NCI-H146 (cell line): ENCODE measurements at regions not wholly inside any gene's neighbourhood (a gene's known extent, or its start where the extent isn't known, plus 50 kb on each side); places are given as distances from the start of the nearest gene placed in this dataset.

Experiments
- DNase-seq: peaks from one replicate; lab custom pipeline; 2025; lab: John Stamatoyannopoulos, UW

DNA sequence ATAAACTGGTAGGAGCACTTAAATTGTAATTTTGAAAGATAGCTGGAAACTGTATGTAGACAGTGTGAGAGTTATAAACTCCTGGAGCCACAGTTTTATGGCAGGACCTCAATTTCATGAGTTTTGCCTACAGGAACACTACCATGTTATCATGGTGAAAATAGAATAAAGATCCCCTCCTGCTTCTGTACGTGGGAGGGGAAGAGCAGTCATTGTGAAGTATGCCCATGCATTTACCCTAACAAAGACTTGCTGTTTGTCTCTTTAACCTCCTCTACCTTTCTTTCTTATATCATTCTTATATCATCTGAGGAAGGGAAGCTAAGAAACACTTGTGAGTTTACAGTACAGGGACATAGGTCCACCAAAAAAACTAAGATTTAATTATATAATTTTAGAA is 327.0 kb downstream of the PCDH10 start:
- no peak for DNase-seq

- no peak for DNase-seq
Measured at GRCh38 chr4:133474501-133474900, 325.4 kb downstream of the PCDH10 start.

DNA sequence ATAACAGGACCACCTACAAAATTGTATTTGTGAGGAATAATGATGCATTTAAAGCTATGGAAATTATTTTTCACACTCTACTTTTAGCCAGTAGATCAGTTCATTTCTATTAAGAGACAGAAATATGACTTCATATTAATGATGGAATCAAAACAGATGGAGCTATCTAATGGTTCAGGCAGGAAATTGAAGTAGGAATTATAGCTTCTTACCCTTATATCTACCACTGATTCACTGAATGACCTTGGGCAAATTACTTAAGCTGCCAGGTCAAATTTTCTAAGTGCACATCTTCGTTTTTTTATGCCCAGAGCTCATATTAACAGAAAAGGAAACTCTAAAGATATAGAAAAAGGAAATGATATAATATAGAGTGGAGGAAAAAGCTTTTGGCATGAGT is 323.1 kb downstream of the PCDH10 start:
- DNase-seq = no peak

GRCh38 chr4:133467290-133467947 is 318.3 kb downstream of the PCDH10 start:
- DNase-seq = no peak

- no peak for DNase-seq
Measured at GRCh38 chr4:133465022-133465421, 315.9 kb downstream of the PCDH10 start.

GRCh38 chr4:133464311-133464710 is 315.2 kb downstream of the PCDH10 start:
- DNase-seq = no peak

- no peak for DNase-seq
Measured at GRCh38 chr4:133452678-133453077, 303.6 kb downstream of the PCDH10 start.

GRCh38 chr4:133450813-133451212 is 301.7 kb downstream of the PCDH10 start:
- no peak for DNase-seq

GRCh38 chr4:133440404-133440803 is 291.3 kb downstream of the PCDH10 start:
- no peak for DNase-seq

GRCh38 chr4:133439830-133440229 is 290.7 kb downstream of the PCDH10 start:
- DNase-seq = no peak

- DNase-seq = no peak
Measured at GRCh38 chr4:133424605-133425004, 275.5 kb downstream of the PCDH10 start.

- no peak for DNase-seq
Measured at GRCh38 chr4:133403913-133404312, 254.8 kb downstream of the PCDH10 start.

GRCh38 chr4:133402616-133403015 is 253.5 kb downstream of the PCDH10 start:
- DNase-seq = no peak

GRCh38 chr4:133394971-133395627 is 246.0 kb downstream of the PCDH10 start:
- DNase-seq = no peak

GRCh38 chr4:133390198-133390855 is 241.2 kb downstream of the PCDH10 start:
- DNase-seq = no peak

- no peak for DNase-seq
Measured at GRCh38 chr4:133389029-133389428, 239.9 kb downstream of the PCDH10 start.

DNA sequence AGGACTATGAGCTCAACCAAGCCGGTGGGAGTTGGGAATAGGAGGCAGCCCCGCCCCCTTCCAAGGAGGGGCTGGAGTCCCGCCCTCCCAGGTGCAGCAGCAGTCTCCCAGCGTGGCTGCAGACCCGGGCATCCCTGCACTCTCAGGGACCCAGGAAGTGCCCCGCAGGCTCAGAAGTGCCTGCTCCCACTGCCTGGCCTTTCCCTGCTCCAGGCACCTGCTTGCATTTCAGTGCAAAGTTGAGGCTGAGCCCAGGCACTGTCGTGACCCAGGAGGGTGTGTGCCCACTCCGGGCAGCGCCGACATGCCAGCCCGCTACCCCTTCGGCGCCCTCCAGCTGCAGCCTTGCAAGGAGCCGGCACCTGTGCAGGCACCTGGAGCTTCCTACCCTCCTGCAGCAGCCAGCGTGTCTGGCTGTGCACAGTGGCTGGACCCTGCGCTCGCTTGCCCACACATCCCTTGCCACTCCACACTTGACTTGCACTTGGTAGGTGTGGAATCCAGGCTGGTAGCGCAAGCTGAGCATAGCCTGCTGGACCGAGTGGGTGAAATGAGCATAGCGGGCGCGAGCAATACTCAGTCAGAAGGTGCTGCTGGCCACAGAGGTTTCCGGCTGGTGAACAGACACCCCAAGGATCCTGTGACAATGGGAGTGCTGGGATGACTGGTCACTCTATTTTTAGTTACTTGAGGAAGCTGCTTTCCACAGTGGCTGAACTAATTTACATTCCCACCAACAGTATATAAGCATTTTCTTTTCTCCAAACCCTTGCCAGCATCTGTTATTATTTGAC is 236.3 kb downstream of the PCDH10 start:
- no peak for DNase-seq

DNA sequence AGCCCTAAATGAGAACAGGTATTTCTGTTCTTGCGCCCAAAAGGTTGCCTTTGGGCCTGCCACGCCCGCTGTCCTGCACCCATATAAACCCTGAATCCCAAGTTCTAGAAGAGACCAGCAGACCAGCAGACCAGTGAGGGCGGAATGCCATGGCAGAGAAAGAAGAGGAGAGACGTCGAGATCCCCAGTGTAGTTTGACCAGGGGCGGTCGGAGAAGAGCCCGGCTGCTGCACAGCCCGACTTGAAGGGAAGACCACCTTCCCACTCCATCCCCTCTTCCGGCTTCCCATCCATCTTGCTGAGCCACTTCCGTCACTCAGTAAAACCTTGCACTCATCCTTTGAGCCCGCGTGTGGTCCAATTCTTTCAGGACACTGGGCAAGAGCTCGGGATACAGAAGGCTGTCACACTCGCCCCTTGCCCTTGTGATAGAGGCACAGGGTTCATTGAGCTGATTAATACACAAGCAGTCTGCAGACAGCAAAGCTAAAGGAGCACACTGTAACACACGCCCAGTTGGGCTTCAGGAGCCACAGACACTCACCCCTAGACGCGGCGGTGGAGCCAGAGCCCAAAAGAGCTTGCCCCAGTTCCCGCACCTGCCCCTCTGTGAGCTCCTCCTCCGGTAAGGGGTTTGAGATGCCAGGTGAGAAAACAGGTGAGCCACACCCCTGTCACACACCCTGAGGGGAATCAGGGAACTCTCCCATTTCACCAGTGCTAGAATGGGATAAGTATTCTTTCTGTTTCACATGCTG is 230.8 kb downstream of the PCDH10 start:
- DNase-seq = no peak

GRCh38 chr4:133377286-133377685 is 228.2 kb downstream of the PCDH10 start:
- DNase-seq = no peak

- no peak for DNase-seq
Measured at GRCh38 chr4:133372699-133373098, 223.6 kb downstream of the PCDH10 start.

DNA sequence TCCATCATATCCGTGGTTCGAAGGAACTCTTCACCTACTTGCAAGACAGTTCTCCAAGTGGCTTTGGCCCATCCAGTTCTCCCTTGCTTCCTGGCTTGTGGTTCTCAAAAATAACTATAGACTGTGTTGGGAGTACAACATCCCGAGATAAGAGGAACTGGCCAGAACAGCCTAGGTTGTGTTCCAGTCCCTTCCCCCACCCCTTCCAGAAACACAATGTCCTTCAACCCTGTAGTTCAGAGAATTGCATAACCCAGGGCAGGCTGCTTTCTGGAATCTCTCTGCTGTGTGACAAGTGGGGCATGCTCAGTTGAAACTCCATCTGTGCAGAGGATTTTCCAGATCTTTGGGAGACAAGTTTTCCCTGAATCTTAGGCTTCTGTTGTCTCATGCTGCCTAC is 206.5 kb downstream of the PCDH10 start:
- DNase-seq = no peak

- no peak for DNase-seq
Measured at GRCh38 chr4:133347409-133347808, 198.3 kb downstream of the PCDH10 start.
